GM18499 (cell line): ENCODE measurements at regions not wholly inside any gene's neighbourhood (a gene's known extent, or its start where the extent isn't known, plus 50 kb on each side); places are given as distances from the start of the nearest gene placed in this dataset.

Source experiments
- ATAC-seq: cut with Tn5 transposase; IDR thresholded peaks from one replicate; pipeline ENCODE4 v1.9.1; 2021; ENCODE audit warnings: moderate number of reproducible peaks; ENCODE audit not compliant: insufficient read depth, unreplicated experiment

DNA sequence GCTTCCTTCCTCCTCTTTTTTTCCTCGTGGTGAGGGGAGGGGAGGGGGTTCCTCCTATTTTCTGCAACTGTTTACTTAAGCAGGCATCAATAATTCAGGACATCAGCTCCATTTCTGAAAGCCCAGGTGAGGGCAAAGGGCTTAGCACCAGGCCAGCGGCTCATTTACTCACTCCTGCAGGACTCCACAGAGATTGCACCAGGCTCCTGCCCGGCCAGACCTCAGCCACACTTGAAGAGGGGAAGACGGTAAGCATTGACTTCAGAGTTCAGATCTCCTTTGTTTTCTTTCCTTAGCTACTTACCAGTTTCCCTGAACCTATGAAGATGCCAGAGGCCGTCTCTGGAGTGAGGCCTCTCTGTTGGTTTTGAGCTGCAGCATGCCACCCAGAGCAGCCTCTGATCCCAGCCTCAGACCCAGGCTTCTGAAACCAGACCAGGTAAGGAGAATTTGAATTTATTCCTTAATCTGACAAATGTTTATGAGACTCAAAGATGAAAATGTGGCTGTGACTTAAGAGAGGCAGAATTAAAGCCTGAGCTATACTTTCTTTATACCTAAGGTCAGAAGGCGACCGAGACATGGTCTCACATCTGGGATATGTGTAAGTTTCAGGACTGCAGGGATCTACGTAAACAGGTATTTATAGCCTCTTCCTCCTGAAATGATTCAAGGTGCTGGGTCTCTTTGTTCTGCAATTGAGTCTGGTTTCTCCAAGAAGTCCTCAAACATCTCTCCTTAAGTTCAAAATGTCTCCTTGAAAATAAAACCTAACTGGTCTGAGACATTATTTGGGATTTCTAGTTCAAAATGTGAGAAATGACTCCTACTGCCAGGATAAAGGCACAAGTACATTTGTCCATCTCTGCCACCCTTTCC is 272.5 kb upstream of the RUNX1 start:
- ATAC-seq: no peak

- no peak for ATAC-seq
These were observed 270.7 kb upstream of the RUNX1 start for GRCh38 chr21:35319684-35320283.

GRCh38 chr21:35316933-35317332 is 267.8 kb upstream of the RUNX1 start:
- ATAC-seq: no peak

DNA sequence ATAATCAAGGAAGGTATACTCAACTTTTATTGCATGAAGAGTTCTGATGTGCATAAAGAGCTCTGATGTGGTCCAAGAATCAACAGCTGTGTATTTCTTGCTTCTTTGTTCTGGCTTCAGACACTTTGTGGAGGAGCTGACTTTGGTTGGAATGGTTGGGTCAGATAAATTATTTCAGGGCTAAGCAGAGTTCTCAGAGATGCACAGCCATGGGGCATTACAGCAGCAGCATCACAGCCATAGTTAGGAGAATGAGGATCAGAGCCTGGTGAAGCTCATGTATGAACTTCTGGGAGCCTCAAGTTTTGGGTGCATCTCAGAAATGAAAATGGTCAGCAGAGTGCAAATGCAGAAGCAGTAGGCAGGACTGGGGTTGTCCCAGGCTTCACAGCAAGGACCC is 267.4 kb upstream of the RUNX1 start:
- ATAC-seq: no peak

GRCh38 chr21:35314857-35315582 is 265.9 kb upstream of the RUNX1 start:
- no peak for ATAC-seq

- no peak for ATAC-seq
These were observed 262.9 kb upstream of the RUNX1 start for GRCh38 chr21:35311985-35312384.

DNA sequence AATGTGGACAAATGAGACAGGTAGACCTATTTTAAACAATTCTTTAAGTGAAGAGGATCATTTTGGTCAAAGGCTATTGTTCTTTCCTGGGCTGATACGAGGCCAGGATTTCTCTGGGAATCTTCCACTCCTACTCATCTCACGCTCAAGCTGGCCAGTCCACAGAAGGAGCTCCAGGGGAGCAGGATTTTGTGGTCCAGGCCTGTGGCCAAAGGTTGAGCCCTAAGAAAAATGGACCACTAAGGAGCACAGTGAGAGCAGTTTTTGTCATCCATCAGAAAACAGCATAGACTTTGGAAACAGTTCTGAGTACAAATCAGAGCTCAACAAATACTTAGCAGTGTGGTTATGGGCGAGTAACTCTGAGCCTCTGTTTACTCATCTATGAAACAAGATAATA is 260.2 kb upstream of the RUNX1 start:
- ATAC-seq: no peak

DNA sequence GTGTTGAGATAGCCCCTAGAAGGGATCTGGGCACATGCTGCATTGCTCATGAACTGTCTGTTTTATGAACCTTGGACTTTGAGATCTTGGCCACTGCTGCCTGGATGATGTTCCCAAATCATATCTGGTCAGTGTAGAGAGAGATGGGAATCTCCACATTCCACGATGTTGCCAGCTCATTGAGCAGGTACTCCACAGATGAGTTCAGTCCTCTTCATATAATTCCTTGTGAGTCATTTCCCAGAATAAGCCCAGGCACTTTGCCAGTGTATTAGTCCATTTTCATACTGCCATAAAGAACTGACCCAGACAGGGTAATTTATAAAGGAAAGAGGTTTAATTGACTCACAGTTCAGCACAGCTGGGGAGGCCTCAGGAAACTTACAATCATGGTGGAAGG is 254.0 kb upstream of the RUNX1 start:
- no peak for ATAC-seq

GRCh38 chr21:35298757-35299156 is 249.7 kb upstream of the RUNX1 start:
- ATAC-seq: no peak

DNA sequence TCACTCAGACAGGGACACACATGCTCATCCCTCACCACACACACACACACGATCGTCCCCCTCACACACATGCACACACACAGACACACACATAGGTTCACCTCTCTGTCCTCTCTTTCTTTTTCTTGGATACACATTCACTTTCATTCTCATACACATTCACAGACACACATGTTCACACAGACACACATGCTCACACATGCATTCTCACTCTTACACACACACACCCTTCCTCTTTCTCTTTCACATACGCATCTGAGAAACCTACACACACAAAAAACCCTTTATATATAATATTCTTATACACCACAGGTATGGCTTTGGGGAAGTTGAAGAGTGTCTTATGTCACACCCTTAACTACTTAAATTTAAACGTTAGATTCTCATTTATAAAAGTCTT is 248.6 kb upstream of the RUNX1 start:
- ATAC-seq: no peak

GRCh38 chr21:35294231-35294898 is 245.3 kb upstream of the RUNX1 start:
- ATAC-seq: no peak

GRCh38 chr21:35291973-35292627 is 243.0 kb upstream of the RUNX1 start:
- ATAC-seq: no peak

DNA sequence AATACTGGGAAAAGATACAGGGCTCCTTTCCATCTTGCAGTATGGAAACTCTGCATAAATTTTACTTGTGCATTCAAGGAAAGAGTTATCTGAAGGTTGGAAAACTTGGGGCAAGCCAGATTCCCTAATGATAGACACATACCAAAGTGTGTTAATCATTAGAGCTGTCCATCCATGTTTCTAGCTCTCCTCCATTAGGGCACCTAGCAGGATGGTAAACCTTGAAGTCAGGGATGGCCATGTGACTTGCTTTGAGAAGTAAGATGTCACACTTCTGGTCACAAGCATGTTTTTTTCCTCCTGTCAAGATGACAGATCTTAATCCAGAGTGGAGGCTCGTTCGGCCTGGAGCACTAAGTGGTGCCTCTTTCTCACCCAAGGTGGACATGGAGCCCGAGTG is 241.9 kb upstream of the RUNX1 start:
- no peak for ATAC-seq

DNA sequence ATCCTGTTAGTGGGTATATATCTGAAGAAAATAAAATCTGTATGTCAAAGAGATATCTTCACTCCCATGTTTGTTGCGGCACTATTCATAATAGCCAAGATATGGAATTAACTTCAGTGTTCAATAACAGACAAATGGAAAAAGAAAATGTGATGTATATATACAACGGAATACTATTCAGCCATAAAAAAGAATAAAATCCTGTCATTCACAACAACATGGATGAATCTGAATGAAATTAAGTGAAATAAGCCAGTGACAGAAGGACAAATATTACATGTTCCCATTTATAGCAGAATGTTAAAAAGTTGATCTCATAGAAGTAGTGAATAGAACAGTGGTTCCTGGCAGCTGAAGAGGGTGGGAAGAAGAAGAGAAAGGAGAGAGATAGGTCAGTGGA is 239.1 kb upstream of the RUNX1 start:
- ATAC-seq: no peak

DNA sequence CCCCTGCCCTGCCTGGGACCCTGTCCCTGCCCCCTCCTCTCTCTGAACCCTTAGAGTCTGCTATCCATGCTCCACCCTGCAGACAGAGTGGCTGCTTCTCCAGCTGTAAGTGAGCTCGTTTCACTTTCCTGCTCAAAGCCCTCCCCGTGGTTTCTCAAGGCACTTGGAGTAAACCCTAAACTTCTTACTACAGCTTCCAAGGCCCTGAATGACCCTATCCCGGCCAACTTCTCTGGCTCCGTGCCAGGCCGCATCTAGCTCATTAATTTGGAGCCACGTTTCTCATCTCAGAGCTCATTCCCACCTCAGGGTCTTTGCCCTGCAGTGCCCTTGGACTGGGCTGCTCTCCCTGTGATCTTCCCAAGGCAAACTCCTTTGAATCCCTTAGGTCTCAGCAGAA is 235.1 kb upstream of the RUNX1 start:
- no peak for ATAC-seq

- no peak for ATAC-seq
These were observed 233.8 kb upstream of the RUNX1 start for GRCh38 chr21:35282944-35283343.

DNA sequence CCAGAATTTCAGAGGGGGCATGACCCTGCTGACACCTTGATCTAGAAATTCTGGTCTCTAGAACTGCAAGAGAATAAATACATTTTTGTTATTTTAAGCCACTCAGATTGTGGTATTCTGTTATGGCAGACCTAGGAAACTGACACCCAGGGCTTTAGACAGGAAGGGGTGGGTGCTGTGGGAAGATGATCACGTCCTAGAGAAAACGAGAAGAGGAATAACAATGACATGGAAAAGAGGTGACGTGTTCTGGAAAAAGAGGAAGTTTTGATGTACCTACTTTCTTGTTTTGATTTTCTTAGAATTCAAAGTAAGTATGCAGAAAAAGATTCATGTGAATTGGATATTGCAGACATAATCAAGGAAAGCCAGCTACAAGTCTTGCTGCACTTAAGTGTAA is 232.9 kb upstream of the RUNX1 start:
- ATAC-seq: no peak

DNA sequence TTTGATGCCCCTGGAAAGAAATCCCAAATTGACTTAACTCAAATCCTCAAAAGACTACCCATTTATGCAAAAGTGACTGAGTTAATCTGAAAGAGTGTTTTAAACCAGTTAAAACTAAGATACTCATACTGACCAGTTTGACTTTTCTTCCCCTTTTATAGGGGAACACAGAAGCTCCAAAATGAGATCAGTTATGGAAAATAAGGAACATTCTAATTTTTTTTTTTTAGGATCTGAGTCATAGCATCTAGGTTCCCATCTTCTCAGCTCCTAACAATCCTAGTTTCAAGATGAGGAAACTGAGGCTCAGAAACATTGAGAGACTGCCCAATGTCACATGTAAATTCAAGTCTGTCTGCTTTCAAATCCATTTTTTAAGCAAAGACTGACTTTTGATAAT is 231.1 kb upstream of the RUNX1 start:
- no peak for ATAC-seq

- ATAC-seq: no peak
These were observed 226.7 kb upstream of the RUNX1 start for GRCh38 chr21:35275776-35276175.

- ATAC-seq: no peak
These were observed 225.8 kb upstream of the RUNX1 start for GRCh38 chr21:35274923-35275322.
